ENCODE measurements at regions not wholly inside any gene's neighbourhood (a gene's known extent, or its start where the extent isn't known, plus 50 kb on each side); places are given as distances from the start of the nearest gene placed in this dataset.

GRCh38 chr7:25375805-25376600, 147.7 kb upstream of the NPVF start:
- CTCF ChIA-PET = interaction anchor here (1.3 kb wide), 1 partner anchor 191 kb away, joined by 5 read pairs; no protein-coding TSS in a partner anchor

GRCh38 chr7:25379351-25380300, 151.3 kb upstream of the NPVF start:
- Mint-ChIP-seq H3K4me3 (no peak overlapping the region), H3K4me1 (ENCODE audit: low read depth) (no peaks in the 10 kb centered on the region), H3K9me3 (ENCODE audit: insufficient read depth) (no peaks in the 10 kb centered on the region), H3K36me3 (ENCODE audit: low read depth) (no peaks in the 10 kb centered on the region), H3K27me3 (ENCODE audit: low read depth) (peaks cover 27% of the 10 kb centered on the region), H3K27ac (no peak overlapping the region)
- ChIA-PET CTCF (no interaction called here), POLR2A (no interaction called here)
- no peak for ATAC-seq
- DNase-seq = no peak

More at GRCh38 chr7:25375805-25376600, 147.7 kb upstream of the NPVF start:
- Mint-ChIP-seq H3K4me3 (no peak overlapping the region), H3K27me3 (ENCODE audit: low read depth) (peaks cover 16% of the 10 kb centered on the region), H3K36me3 (ENCODE audit: low read depth) (no peaks in the 10 kb centered on the region), H3K4me1 (ENCODE audit: low read depth) (no peaks in the 10 kb centered on the region), H3K9me3 (ENCODE audit: insufficient read depth) (peaks cover 12% of the 10 kb centered on the region), H3K27ac (no peak overlapping the region)
- DNase-seq (no peak), ATAC-seq (no peak)
- POLR2A ChIA-PET = no interaction called here

- no peak overlapping the region for H3K27ac Mint-ChIP-seq
- H3K4me1 Mint-ChIP-seq (ENCODE audit: low read depth) = no peaks in the 10 kb centered on the region
- no peaks in the 10 kb centered on the region for H3K9me3 Mint-ChIP-seq (ENCODE audit: insufficient read depth)
- ChIA-PET POLR2A (no interaction called here), CTCF (interaction anchor here (0.7 to 1.0 kb wide), 2 partner anchors 131 to 183 kb away, joined by 3 to 4 read pairs; no protein-coding TSS in a partner anchor)
- H3K4me3 Mint-ChIP-seq = no peak overlapping the region
- ATAC-seq = no peak
- no peaks in the 10 kb centered on the region for H3K36me3 Mint-ChIP-seq (ENCODE audit: low read depth)
- H3K27me3 Mint-ChIP-seq (ENCODE audit: low read depth) = peaks cover 28% of the 10 kb centered on the region
- DNase-seq = no peak
These were observed 153.7 kb upstream of the NPVF start for GRCh38 chr7:25381818-25382589.

- Mint-ChIP-seq H3K4me1 (ENCODE audit: low read depth) (no peaks in the 10 kb centered on the region), H3K4me3 (no peak overlapping the region), H3K9me3 (ENCODE audit: insufficient read depth) (no peaks in the 10 kb centered on the region), H3K27me3 (ENCODE audit: low read depth) (peaks cover 32% of the 10 kb centered on the region), H3K27ac (no peak overlapping the region), H3K36me3 (ENCODE audit: low read depth) (no peaks in the 10 kb centered on the region)
- POLR2A ChIA-PET = no interaction called here
- no peak for ATAC-seq
- CTCF ChIA-PET = interaction anchor here (0.7 to 1.9 kb wide), 2 partner anchors 123 to 132 kb away, joined by 3 to 4 read pairs; no protein-coding TSS in a partner anchor
- no peak for DNase-seq
These were observed 154.6 kb upstream of the NPVF start for GRCh38 chr7:25382869-25383268.

GRCh38 chr7:25383402-25383801, 155.1 kb upstream of the NPVF start:
- no peaks in the 10 kb centered on the region for H3K36me3 Mint-ChIP-seq (ENCODE audit: low read depth)
- POLR2A ChIA-PET = interaction anchor here (0.8 kb wide), 1 partner anchor 117 kb away, joined by 3 read pairs; no protein-coding TSS in a partner anchor
- no peak overlapping the region for H3K27ac Mint-ChIP-seq
- no peak overlapping the region for H3K4me3 Mint-ChIP-seq
- H3K9me3 Mint-ChIP-seq (ENCODE audit: insufficient read depth) = no peaks in the 10 kb centered on the region
- CTCF ChIA-PET = interaction anchor here (1.9 kb wide), 1 partner anchor 124 kb away, joined by 4 read pairs; no protein-coding TSS in a partner anchor
- ATAC-seq (no peak), DNase-seq (no peak)
- H3K27me3 Mint-ChIP-seq (ENCODE audit: low read depth) = peaks cover 29% of the 10 kb centered on the region
- H3K4me1 Mint-ChIP-seq (ENCODE audit: low read depth) = no peaks in the 10 kb centered on the region

GRCh38 chr7:25384788-25385505, 156.7 kb upstream of the NPVF start:
- no peaks in the 10 kb centered on the region for H3K36me3 Mint-ChIP-seq (ENCODE audit: low read depth)
- H3K4me3 Mint-ChIP-seq = no peak overlapping the region
- ATAC-seq = no peak
- no peak for DNase-seq
- ChIA-PET POLR2A (no interaction called here), CTCF (interaction anchor here (1.3 to 1.9 kb wide), 2 partner anchors 125 to 182 kb away, joined by 4 read pairs; no protein-coding TSS in a partner anchor)
- H3K9me3 Mint-ChIP-seq (ENCODE audit: insufficient read depth) = no peaks in the 10 kb centered on the region
- H3K27me3 Mint-ChIP-seq (ENCODE audit: low read depth) = peaks cover 29% of the 10 kb centered on the region
- H3K4me1 Mint-ChIP-seq (ENCODE audit: low read depth) = no peaks in the 10 kb centered on the region
- H3K27ac Mint-ChIP-seq = no peak overlapping the region

GRCh38 chr7:25385506-25386136, 157.3 kb upstream of the NPVF start:
- H3K36me3 Mint-ChIP-seq (ENCODE audit: low read depth) = no peaks in the 10 kb centered on the region
- DNase-seq (no peak), ATAC-seq (no peak)
- no peak overlapping the region for H3K27ac Mint-ChIP-seq
- ChIA-PET POLR2A (no interaction called here), CTCF (interaction anchor here (1.4 kb wide), 1 partner anchor 126 kb away, joined by 7 read pairs; no protein-coding TSS in a partner anchor)
- no peaks in the 10 kb centered on the region for H3K4me1 Mint-ChIP-seq (ENCODE audit: low read depth)
- peaks cover 29% of the 10 kb centered on the region for H3K27me3 Mint-ChIP-seq (ENCODE audit: low read depth)
- H3K4me3 Mint-ChIP-seq = no peak overlapping the region
- no peaks in the 10 kb centered on the region for H3K9me3 Mint-ChIP-seq (ENCODE audit: insufficient read depth)

- no peak for ATAC-seq
- Mint-ChIP-seq H3K36me3 (ENCODE audit: low read depth) (no peaks in the 10 kb centered on the region), H3K9me3 (ENCODE audit: insufficient read depth) (no peaks in the 10 kb centered on the region), H3K27me3 (ENCODE audit: low read depth) (peaks cover 29% of the 10 kb centered on the region), H3K27ac (no peak overlapping the region), H3K4me3 (no peak overlapping the region), H3K4me1 (ENCODE audit: low read depth) (no peaks in the 10 kb centered on the region)
- no peak for DNase-seq
- POLR2A ChIA-PET = no interaction called here
- CTCF ChIA-PET = interaction anchor here (1.4 kb wide), 1 partner anchor 126 kb away, joined by 7 read pairs; no protein-coding TSS in a partner anchor
These were observed 158.0 kb upstream of the NPVF start for GRCh38 chr7:25386311-25386744.

- DNase-seq = no peak
- CTCF ChIA-PET = interaction anchor here (1.0 to 9.5 kb wide), 4 partner anchors 130 to 463 kb away, joined by 3 to 112 read pairs (median 48); no protein-coding TSS in a partner anchor
- ATAC-seq = no peak
- Mint-ChIP-seq H3K36me3 (ENCODE audit: low read depth) (no peaks in the 10 kb centered on the region), H3K4me3 (no peak overlapping the region), H3K4me1 (ENCODE audit: low read depth) (no peaks in the 10 kb centered on the region), H3K9me3 (ENCODE audit: insufficient read depth) (no peaks in the 10 kb centered on the region), H3K27ac (no peak overlapping the region), H3K27me3 (ENCODE audit: low read depth) (peaks cover 19% of the 10 kb centered on the region)
- POLR2A ChIA-PET = no interaction called here
These were observed 160.4 kb upstream of the NPVF start for GRCh38 chr7:25388681-25389080.

GRCh38 chr7:25389489-25390106, 161.3 kb upstream of the NPVF start:
- POLR2A ChIA-PET = no interaction called here
- DNase-seq = no peak
- Mint-ChIP-seq H3K4me1 (ENCODE audit: low read depth) (no peaks in the 10 kb centered on the region), H3K9me3 (ENCODE audit: insufficient read depth) (no peaks in the 10 kb centered on the region), H3K4me3 (no peak overlapping the region), H3K27me3 (ENCODE audit: low read depth) (peaks cover 20% of the 10 kb centered on the region), H3K36me3 (ENCODE audit: low read depth) (no peaks in the 10 kb centered on the region), H3K27ac (no peak overlapping the region)
- CTCF ChIA-PET = interaction anchor here (1.2 to 9.5 kb wide), 3 partner anchors 131 to 176 kb away, joined by 3 to 112 read pairs (median 92); no protein-coding TSS in a partner anchor
- no peak for ATAC-seq
